Activated CD4-positive, alpha-beta T cell treated with anti-CD3 and anti-CD28 coated beads, Interleukin-2, amount 10 ng/mL, durations not matched to agents 24 days and 14 days (primary cell): ENCODE measurements at regions not wholly inside any gene's neighbourhood (a gene's known extent, or its start where the extent isn't known, plus 50 kb on each side); places are given as distances from the start of the nearest gene placed in this dataset.

Experiments
- DNase-seq: peaks from one replicate; pipeline ENCODE4 v3.0.0; 2022
- H3K27ac Mint-ChIP-seq: one replicate; pipeline ENCODE4 v1.8.0; 2022; ENCODE audit warnings: mild to moderate bottlenecking, mixed read lengths
- H3K27me3 Mint-ChIP-seq: one replicate; pipeline ENCODE4 v1.8.0; 2022; ENCODE audit warnings: mixed read lengths
- H3K36me3 Mint-ChIP-seq: one replicate; pipeline ENCODE4 v1.8.0; 2022; ENCODE audit warnings: low read depth, mild to moderate bottlenecking, mixed read lengths
- H3K4me1 Mint-ChIP-seq: one replicate; pipeline ENCODE4 v1.8.0; 2021; ENCODE audit warnings: mixed read lengths
- H3K4me3 Mint-ChIP-seq: one replicate; pipeline ENCODE4 v1.8.0; 2022; ENCODE audit warnings: mild to moderate bottlenecking, moderate library complexity, mixed read lengths
- H3K9me3 Mint-ChIP-seq: one replicate; pipeline ENCODE4 v1.8.0; 2021; ENCODE audit warnings: mixed read lengths
- intact Hi-C: fragments of 100-400 bp; cut with micrococcal nuclease; formaldehyde crosslinking; loops from one replicate; pipeline ENCODE4 v1.15.1; 2023

DNA sequence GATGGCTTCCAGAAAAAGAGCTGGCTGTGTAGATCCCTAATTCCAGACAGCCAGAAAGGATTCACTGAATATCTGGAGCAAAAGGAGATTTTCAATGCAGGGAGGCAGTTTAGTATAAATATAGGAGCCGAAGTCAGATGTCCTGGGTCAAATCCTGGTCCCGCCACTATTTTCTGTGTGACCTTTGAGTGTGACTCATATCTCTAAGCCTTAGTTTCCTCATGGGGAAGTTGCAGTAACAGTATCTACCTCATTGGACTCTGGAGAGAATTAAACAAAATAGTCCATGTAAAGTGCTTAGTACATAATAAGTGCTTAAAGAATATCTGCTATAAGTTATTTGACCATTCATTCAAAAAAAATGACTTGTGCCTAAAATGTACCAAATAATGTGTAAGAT lies 52.1 kb upstream of the ITGA6 start:
- no peak overlapping the region for H3K27ac Mint-ChIP-seq
- DNase-seq: no peak
- intact Hi-C loops: no loop called here
- H3K36me3 Mint-ChIP-seq: no peaks in the 10 kb centered on the region
- H3K27me3 Mint-ChIP-seq: peaks cover 9% of the 10 kb centered on the region
- no peaks in the 10 kb centered on the region for H3K4me1 Mint-ChIP-seq
- no peak overlapping the region for H3K4me3 Mint-ChIP-seq
- H3K9me3 Mint-ChIP-seq: peaks cover 9% of the 10 kb centered on the region

DNA sequence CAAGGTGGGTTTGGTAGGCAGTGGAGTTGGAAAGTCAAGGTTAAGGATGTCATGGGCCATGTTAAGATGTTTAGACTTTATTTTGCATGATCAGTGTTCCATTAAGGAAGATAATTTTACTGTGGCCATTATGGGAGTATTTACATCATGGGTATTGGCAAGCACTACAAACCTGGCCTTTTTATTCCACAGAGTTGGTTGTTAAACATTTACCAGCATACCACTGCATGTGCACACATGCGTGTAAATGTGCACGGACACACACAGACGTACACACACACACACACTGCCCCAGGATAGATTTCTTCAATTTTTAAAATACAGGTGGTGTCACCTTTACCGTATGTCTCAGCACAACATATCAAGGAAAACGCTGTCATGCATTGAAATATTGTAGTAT lies 51.4 kb upstream of the ITGA6 start:
- Mint-ChIP-seq H3K27me3 (peaks cover 5% of the 10 kb centered on the region), H3K27ac (no peak overlapping the region), H3K4me3 (no peak overlapping the region), H3K36me3 (no peaks in the 10 kb centered on the region), H3K4me1 (no peaks in the 10 kb centered on the region), H3K9me3 (peaks cover 14% of the 10 kb centered on the region)
- no peak for DNase-seq
- intact Hi-C loops: no loop called here

DNA sequence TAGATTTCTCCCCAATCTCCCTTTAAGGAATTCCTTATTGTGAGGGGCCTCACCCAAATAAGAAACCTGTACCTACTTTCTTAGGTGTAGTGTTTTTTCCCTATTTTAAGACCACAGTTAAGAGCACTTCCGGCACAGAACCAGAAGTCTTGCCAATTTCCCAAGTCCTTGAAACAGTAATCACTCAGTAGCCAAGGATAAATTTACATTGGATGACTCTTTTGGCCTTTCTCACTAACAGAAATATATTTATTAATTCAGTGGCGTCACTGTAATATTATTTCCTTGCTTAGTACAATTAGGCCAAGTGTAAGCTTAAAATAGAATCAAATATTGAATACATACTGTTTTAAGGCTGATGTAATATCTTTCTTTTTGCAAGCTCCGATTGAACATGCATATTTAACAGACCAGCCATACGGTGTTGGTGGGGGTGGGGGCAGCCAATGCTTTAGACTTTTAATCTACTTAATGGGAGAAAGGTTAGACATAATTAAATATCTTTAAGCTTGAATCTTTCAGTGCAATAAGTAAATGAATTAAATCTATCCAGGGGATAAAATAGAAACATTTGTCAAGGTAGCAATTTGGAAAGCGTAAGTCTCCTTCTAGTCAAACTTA lies 50.8 kb upstream of the ITGA6 start:
- no peak for DNase-seq
- no peaks in the 10 kb centered on the region for H3K36me3 Mint-ChIP-seq
- intact Hi-C loops: no loop called here
- no peak overlapping the region for H3K4me3 Mint-ChIP-seq
- H3K9me3 Mint-ChIP-seq: peaks cover 14% of the 10 kb centered on the region
- H3K27ac Mint-ChIP-seq: no peak overlapping the region
- peaks cover 5% of the 10 kb centered on the region for H3K27me3 Mint-ChIP-seq
- H3K4me1 Mint-ChIP-seq: no peaks in the 10 kb centered on the region

DNA sequence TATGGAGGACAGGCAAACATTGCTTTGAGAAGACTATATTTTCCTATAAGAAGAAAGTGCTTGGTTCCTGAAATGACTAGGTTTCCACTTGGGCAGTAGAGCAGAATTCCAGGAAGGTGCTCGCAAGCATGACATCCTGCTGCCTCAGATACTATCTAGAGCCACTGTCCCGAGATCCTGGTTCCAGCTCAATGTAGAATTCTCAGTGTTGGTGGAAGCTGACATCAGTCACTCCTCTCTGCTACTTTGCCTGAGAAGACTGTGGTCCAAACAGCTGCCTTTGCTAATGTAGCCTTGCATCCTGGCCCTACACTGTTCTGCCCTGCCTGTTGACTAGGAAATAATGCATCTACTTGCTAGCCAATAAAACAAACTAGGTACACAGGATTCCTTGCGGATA lies 50.0 kb upstream of the ITGA6 start:
- H3K4me1 Mint-ChIP-seq: no peaks in the 10 kb centered on the region
- no peak for DNase-seq
- H3K36me3 Mint-ChIP-seq: no peaks in the 10 kb centered on the region
- no peak overlapping the region for H3K4me3 Mint-ChIP-seq
- peaks cover 2% of the 10 kb centered on the region for H3K27me3 Mint-ChIP-seq
- H3K9me3 Mint-ChIP-seq: peaks cover 14% of the 10 kb centered on the region
- intact Hi-C loops: no loop called here
- H3K27ac Mint-ChIP-seq: no peak overlapping the region
